ENCODE measurements at regions not wholly inside any gene's neighbourhood (a gene's known extent, or its start where the extent isn't known, plus 50 kb on each side); places are given as distances from the start of the nearest gene placed in this dataset.
A peak's percentile ranks its signal among the peaks of the same experiment; 100 is the strongest.
"Not testable (repeated sequence)": the region's sequence is repeated elsewhere in the genome, so short reads cannot be mapped to it uniquely, and the experiment has no call there.

DNA sequence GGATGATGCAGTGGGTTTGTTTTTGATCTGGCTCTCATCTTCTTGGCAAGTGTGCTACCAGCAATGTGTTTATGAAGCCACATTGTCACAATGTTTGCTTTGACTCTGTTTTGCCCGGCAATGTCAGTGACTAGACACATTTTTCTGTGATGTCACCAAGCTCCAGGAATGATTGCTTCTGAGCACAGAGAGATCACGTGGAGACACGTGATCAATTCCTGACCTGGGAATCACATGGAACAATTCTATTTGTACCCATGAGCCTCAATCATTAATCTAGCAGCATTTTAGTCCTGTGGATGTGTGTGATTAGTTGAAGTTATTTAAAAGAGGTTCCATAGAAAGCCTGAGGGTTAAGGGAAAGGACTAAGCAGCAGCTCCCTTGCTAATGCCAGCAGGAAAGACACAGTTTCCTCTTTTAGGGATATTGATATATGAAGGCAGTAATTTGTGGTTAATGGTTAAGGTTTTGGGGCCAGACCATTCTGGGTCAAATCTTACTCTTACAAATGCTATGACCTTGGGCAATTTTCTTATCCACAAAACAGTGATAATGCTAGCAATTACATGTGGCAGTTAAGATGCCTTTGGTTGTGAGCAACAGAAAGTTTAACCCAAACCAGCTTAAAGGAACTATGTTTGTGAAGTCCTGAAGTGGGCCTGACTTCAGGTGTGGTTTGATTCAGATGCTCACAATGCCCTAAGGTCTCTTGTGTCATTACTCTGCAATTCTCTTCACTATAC lies 59.0 kb downstream of the FASLG start:
- TF ChIP-seq POLR2A (IDR thresholded peaks at IDR 0.05; ENCODE audit: low read depth, low read length): no peak
- DNase-seq (ENCODE audit: insufficient read length, low spot score) (no peak), FAIRE-seq (no peak)

DNA sequence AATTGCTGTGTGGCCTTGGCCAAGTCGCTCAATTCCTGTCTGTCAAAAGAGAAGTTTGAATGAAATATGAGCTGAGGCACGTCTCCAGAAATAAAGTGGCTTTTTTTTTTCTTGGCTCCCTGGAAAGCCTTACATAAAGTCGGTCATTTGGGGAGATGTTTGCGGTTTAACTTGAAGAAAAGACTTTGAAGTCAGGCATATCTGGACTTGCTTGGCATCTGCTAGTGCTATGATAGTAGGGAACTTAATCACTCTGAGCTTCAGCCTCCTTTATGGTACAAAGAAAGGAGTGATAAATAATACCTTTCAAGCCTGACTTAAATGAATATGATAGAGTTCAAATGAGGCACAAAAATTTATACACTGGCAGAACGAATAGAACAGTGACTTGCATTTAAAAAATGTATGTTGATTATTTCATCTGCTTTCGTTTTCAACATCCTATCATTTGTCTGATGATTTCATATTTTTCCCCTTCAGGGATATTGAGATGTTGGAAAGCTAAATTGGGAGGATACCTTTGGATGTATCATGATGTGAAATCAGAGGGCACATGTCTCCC lies 60.2 kb downstream of the FASLG start:
- no peak for DNase-seq (ENCODE audit: insufficient read length, low spot score)
- TF ChIP-seq POLR2A (IDR thresholded peaks at IDR 0.05; ENCODE audit: low read depth, low read length): no peak
- no peak for FAIRE-seq

DNA sequence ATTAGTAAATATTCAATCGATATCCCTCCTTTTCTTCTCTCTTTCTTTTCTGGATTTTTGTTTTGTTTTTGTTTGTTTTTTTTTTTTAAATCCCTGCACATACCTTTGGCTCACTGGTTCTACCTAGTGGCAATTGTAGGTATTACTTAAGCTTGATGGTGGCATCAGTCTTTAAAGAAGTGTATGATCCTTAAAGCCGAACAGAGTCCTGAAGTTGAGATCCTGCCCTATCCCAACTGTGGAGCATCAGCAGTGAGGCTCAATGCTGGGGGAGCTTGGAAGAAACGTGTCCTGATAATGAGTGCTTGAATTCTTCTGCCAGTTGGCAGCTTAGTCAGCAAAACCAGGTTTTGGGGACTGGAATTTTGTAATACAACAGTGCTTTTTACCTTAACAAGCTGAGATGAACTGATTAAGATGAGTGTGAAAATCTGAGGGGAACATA lies 60.8 kb downstream of the FASLG start:
- FAIRE-seq (peak; percentile 43), DNase-seq (ENCODE audit: insufficient read length, low spot score) (no peak)
- no peak for TF ChIP-seq POLR2A (IDR thresholded peaks at IDR 0.05; ENCODE audit: low read depth, low read length)

DNA sequence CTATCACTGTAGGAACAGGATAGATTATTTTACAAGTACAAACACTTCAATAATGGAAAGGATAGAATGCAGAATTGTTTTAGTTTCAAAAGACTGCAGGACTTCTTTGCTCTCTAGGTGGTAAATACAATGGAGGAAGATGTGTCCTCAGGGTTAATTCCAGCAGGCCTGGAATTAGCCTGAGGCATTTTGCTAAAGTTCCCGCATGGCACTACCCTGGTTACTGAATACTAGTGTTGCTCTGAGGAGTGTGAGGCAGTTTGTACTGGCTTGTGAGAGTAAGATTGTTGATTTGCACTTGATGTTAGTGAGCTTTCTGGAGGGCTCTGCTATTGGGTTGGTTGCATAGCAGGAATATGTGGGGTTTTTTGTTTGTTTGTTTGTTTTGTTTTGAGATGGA lies 61.4 kb downstream of the FASLG start:
- no peak for TF ChIP-seq POLR2A (IDR thresholded peaks at IDR 0.05; ENCODE audit: low read depth, low read length)
- DNase-seq (ENCODE audit: insufficient read length, low spot score) (no peak), FAIRE-seq (no peak)

DNA sequence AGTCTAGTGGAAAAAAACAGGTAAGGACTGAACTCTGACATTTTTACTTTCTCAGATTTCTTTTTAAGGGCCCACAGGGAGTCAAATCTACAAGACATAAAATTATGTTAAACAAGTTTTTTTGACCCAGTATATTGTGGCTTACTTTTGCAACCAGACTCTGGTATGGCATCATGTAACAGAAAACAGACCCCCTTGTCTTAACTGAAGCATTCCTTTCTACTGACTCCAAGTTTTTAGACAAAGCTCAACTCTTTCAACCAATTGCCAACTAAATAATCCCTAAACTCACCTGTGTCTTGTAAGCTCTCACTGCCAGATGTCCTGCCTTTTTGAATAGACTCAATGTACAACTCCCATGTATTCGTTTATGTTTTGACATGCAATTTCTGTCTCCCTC lies 64.3 kb downstream of the FASLG start:
- no peak for TF ChIP-seq POLR2A (IDR thresholded peaks at IDR 0.05; ENCODE audit: low read depth, low read length)
- no peak for FAIRE-seq
- no peak for DNase-seq (ENCODE audit: insufficient read length, low spot score)

DNA sequence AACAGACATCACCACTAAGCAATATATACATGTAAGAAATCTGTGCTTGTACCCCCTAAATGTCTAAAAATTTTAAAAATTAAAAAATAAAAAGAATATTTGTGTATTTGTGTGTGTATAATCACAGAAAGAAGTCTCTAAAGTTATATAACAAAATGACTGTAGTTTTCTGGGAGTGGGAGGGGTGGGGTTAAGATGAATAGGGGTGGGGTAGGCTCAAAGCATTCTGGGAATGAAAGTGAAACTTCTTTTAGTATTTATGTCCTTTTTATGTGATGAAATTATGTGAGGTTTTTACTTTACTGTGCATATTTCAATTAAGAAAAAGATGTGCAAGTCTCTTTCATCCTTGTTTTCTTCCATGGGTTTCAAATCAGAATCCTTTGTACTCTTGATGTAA lies 65.3 kb downstream of the FASLG start:
- DNase-seq (ENCODE audit: insufficient read length, low spot score) (no peak), FAIRE-seq (no peak)
- no peak for TF ChIP-seq POLR2A (IDR thresholded peaks at IDR 0.05; ENCODE audit: low read depth, low read length)

DNA sequence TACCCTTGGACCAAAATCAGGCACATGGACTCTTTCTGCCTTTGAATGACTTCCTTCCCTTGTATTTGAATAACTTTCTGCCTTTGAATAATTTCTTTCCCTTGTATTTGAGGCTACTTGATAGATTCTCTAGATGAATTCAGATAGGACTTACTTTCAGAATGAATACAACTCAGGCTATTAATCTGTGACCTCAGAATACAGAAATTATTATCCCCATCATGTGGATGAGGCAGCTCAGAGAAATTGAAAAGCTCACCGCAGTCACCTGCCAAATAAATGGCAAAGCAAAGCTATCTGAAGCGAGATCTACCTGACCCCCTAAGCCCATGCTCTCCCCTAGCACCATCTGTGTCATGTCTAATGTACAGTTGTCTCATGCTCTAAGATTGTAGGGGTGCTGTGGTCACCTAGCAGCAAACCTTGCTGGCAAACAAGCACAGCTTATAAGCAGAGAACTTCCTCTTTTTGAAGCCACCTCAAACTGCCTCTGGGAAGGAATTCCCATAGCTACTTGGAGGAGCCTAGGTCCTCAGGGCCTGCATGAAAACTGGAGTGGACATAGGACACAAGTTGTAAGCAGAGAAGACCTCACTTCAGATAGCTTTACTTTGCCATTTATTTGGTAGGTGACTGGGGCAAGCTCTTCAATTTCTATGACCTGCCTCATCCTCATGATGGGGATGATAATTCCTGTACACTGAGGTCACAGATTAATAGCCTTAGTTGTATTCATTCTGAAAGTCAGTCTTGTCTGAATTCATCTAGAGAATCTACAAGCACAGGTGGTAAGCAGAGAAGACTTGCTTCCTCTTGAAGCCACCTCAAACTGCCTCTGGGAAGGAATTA lies 66.1 kb downstream of the FASLG start:
- FAIRE-seq: no peak
- no peak for TF ChIP-seq POLR2A (IDR thresholded peaks at IDR 0.05; ENCODE audit: low read depth, low read length)

DNA sequence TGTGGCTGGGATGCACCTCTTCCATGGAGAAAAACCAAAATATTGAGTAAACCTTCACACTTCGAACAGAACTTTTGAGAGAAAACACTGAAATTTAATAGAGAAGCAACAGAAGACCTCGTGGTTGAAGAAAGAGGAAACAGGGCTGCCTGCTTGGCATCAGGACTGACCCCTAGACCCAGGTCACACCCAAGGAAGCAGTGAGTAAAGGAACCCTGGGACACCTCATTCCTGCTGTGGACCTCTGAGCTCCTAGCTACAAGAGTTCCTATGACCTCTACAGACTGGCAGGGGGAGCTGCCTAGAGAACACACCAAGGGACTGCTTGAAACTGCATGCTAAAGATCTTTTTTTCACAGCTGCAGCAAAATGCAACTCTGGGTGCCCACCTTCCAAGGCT lies 67.8 kb downstream of the FASLG start:
- FAIRE-seq (no peak), DNase-seq (ENCODE audit: insufficient read length, low spot score) (no peak)

More for the DNA sequence above, 66.1 kb downstream of the FASLG start:
- no peak for DNase-seq (ENCODE audit: insufficient read length, low spot score)

DNA sequence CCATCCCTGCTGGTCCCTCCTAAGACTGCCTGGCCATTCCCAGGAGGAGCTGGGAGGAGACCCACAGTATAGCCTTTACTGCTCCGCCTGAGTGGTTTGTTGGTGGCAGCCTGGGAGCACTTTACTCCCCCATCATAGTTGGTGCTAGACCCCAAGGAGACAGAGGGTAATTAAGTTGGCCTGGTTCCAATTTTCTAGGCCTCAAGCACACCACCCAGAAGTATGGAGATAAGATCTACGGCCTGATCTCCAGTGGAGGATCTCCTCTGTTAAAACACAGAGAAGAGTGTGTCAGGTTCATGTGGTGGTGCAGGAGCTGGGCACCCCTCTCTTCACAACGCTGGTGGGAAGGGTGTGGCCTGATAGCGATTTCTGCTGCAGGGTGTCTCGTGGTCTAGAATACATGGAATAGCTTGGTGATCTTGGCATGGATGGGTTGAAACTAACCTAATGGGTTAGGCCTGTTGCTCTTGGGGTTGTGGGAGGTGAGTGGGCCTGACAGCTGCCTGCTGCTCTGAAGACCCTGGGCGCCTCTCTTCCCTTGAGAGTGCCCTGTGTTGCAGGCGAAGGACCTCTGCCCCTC lies 68.5 kb downstream of the FASLG start:
- DNase-seq (ENCODE audit: insufficient read length, low spot score): no peak
- no peak for FAIRE-seq
- TF ChIP-seq POLR2A (IDR thresholded peaks at IDR 0.05; ENCODE audit: low read depth, low read length): no peak

More for the DNA sequence above, 67.8 kb downstream of the FASLG start:
- no peak for TF ChIP-seq POLR2A (IDR thresholded peaks at IDR 0.05; ENCODE audit: low read depth, low read length)

DNA sequence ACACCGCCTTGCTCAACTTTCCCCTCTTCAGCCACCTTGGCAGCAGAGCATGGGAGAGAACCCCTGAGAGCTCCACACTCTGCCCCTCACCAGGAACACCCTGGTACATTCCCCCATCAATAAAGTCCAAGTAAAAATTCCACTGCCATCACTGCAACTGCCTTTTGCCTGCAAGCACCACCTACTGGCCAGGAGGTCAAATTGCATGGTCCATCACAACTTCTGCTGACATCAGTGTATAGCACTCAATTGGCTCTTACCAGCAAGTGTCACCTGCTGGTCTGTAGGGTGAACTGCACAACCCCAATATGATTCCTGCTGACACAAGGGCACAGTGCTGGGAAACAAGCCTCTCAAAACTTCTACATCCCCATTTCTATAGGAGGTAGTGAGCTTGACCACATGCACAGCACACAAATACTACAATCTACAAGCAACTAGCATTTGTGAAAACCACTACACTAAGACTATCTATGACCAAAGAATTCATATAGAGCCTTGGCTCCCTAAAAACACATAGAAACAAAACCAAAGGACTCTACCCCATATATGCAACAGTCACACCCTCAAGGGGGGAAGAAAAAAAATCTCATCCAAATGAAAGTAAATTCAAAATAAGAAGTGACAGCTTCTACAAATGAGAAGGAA lies 69.2 kb downstream of the FASLG start:
- FAIRE-seq (peak; percentile 6), DNase-seq (ENCODE audit: insufficient read length, low spot score) (peak; percentile 17)
- no peak for TF ChIP-seq POLR2A (IDR thresholded peaks at IDR 0.05; ENCODE audit: low read depth, low read length)

DNA sequence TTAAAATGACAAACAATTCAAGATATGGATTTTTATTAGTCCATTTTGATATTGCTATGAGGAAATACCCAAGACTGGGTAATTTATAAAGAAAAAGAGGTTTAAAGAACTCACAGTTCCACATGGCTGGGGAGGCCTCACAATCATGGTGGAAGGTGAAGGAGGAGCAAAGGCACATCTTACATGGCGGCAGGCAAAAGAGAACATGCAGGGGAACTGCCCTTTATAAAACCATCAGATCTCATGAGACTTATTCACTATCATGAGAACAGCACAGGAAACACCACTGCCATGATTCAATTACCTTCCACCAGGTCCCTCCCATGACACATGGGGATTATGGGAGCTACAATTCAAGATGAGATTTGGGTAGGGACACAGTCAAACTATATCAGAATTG lies 69.8 kb downstream of the FASLG start:
- not testable (repeated sequence) for DNase-seq (ENCODE audit: insufficient read length, low spot score); FAIRE-seq

DNA sequence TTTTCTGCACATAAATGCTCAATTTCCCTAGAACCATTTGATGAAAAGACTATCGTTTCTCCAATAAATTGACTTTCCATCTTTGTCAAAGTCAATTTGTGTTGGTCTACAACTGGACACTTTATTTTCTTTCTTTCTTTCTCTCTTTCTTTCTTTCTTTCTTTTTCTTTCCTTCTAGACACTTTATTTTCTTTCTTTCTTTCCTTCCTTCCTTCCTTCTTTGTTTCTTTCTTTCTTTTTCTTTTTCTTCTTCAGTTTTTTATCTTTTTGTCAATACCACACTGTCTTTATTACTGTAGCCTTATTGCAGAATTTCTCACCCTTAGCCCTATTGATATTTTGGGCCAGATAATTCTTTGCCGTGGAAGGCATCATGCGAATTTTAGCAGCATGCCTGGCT lies 73.5 kb downstream of the FASLG start:
- DNase-seq (ENCODE audit: insufficient read length, low spot score) (no peak), FAIRE-seq (no peak)
- TF ChIP-seq POLR2A (IDR thresholded peaks at IDR 0.05; ENCODE audit: low read depth, low read length): no peak

DNA sequence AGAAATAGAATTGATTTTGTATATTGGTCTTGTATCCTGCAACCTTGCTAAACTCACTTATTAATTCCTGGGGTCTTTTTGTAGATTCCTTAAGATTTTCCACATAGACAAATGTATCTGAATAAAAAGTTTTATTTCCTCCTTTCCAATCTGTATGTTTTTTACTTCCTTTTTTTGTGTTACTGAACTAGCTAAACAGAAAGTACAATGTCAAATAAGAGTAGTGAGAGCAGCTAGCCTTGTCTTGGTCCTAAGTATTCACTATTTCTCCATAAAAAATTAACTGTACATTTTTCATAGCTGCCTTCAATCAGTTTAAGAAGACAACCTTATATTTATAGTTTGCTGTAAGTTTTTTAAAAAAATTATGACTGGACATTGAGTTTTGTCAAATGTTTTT lies 74.9 kb downstream of the FASLG start:
- DNase-seq (ENCODE audit: insufficient read length, low spot score) (no peak), FAIRE-seq (no peak)
- no peak for TF ChIP-seq POLR2A (IDR thresholded peaks at IDR 0.05; ENCODE audit: low read depth, low read length)

DNA sequence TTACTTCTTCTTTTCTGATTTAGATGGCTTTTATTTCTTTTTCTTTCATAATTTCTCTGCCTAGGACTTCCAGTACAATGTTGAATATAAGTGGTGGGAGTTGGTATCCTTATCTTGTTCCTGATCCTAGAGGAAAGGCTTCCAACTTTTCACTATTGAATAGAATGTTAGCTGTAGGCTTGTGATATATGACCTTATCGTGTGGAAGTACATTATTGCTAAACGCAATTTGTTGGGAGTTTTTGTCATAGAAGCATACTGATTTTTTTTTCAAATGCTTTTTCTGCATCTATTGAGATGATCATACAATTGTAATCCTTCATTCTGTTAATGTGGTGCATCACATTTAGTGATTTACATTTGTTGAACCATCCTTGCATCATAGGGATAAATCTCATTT lies 79.5 kb downstream of the FASLG start:
- TF ChIP-seq POLR2A (IDR thresholded peaks at IDR 0.05; ENCODE audit: low read depth, low read length): no peak
- DNase-seq (ENCODE audit: insufficient read length, low spot score): no peak
- FAIRE-seq: no peak
